ENCODE measurements at regions not wholly inside any gene's neighbourhood (a gene's known extent, or its start where the extent isn't known, plus 50 kb on each side); places are given as distances from the start of the nearest gene placed in this dataset.

DNA sequence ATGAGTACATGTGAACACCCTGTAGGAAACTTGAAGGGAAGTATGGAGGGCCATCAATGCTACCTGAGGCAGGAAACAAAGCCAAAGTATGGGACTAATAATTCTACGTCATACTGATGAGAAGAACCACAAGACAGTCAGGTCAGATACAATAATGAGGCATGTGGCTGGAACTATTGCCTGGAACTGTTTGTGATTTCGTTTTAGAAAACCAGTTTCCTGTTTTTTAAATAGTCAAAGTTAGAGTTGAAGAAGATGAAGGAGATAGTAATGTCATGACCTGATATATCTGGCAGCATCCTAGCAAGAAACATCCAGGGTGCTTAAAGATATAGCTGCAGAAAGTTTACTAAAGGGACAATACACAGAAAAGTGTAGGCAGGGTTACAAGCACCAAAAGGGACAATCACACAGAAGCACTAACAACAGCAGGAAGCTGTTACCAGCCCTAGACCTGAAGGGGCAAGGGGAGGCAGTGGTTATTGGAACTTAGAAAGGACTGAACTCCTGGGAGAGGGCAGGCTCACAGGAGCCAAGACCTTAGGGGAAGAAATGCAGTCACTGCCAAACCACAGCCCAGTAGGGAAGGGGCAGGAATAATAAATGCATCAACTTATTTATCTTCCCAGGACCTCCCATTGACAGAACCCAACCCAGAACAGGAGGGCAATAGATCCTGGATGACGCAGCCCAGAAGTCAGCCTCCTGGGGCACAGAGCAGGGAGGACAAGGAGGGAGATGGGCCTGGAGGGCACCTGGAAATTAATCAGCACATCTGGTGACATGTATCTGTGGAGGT lies 302.1 kb upstream of the STT3B start:
- Histone ChIP-seq H3K9me3 (ENCODE audit: low read depth, low read length) (no peaks in the 10 kb centered on the region), H3K4me3 (ENCODE audit: low read length) (no peak overlapping the region), H3K27me3 (ENCODE audit: insufficient read depth, low read length) (no peaks in the 10 kb centered on the region), H3K4me1 (ENCODE audit: insufficient read depth, low read length) (peaks cover 92% of the 10 kb centered on the region)

DNA sequence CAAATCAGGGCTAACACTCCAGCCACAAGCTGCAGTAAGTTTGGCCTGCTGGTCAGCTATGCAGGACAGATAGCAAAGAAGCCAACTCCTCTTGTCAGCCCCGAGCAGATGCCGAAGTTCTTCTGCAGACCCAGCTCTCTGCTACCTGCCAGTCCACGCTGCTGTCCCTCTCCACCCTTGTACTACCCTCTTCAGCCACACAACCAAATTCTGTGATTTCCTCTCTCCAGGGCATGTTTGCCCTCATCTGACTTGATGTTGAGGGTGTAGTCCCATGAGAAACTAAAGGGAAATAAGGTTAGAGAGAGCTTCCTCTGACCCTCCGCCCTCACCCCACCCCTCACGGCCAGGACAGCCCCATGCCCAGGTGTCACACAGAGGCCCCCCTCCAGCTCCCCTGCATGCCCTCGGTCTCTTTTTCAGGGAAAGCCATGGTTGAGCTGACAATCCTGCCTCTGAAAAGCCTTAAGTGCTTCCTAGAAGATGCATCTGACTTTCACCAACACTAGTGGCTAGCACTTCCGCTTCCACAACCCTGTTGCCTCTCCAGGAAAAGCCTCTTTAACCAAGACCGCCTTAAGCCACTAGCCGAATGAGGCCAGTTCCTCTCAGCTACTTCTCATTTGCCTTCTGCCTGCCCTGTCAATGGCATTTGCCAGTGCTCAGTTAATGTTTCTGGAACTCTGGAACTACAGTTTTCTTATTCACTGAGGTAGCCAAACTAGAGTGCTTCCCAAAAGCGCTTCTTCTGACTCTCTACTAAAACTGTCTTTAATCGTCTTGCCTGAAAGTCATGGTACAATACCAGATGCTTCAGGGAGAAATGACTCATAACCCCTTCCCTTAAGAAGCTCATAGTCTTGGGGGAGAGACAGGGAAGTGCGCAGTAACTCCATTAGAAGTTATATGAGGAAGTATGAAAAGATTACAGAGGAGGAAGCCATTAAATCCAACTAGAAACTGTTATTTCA lies 300.4 kb upstream of the STT3B start:
- Histone ChIP-seq H3K4me3 (ENCODE audit: low read length) (no peak overlapping the region), H3K4me1 (ENCODE audit: insufficient read depth, low read length) (peaks cover 75% of the 10 kb centered on the region), H3K9me3 (ENCODE audit: low read depth, low read length) (no peaks in the 10 kb centered on the region), H3K27me3 (ENCODE audit: insufficient read depth, low read length) (no peaks in the 10 kb centered on the region)

- Histone ChIP-seq H3K4me1 (ENCODE audit: insufficient read depth, low read length) (peaks cover 58% of the 10 kb centered on the region), H3K4me3 (ENCODE audit: low read length) (no peak overlapping the region), H3K9me3 (ENCODE audit: low read depth, low read length) (no peaks in the 10 kb centered on the region), H3K27me3 (ENCODE audit: insufficient read depth, low read length) (no peaks in the 10 kb centered on the region)
Observed at GRCh38 chr3:31234145-31234544, 298.6 kb upstream of the STT3B start.

DNA sequence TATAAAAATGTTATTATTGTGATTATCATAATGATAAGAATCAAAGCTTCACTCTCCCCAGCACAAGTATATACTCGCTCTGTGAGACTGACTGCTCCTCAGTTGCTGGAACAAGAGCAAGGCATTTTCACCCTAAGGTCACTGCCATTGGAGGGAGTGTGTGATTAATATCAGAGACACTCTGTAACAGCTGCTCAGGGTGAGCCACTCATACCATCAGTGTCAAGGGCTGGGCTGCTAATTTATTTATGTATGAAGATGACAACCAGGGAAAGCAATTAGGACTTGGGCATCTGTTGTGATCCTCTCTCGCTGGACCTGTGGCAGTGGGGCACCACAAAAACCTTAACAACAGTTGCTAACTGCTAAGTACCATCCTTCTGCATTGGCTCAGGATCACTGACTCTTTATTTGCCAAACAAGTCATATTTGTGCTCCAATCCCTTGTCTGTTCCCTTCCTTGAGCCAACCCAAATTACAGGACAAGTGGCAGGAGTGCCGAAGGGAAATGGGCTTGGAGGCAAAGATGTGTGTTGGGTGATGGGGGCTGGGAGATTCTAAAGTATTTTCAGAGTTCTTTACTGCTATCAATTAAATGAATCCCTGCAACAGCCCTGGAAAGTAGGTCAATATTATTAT lies 297.5 kb upstream of the STT3B start:
- peaks cover 50% of the 10 kb centered on the region for H3K4me1 ChIP-seq (ENCODE audit: insufficient read depth, low read length)
- H3K27me3 ChIP-seq (ENCODE audit: insufficient read depth, low read length): no peaks in the 10 kb centered on the region

DNA sequence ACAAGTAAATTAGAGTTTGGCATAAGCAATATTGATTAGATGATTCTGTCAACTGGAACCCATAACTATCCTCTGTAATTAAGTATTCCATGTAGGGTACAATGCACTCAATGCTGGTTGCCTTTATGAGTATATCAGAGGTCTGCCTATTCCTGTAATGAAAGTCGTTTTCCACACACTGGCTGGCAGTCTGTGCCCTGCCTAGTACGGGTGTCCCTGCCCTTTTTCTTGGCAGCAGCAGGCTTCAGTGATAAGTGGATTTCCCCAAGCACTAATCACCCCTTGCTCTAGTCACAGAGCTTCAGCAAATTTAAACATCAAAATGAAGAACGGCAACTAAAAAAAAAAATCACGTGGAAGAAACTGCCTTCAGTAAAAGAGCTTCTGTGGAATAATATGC lies 294.8 kb upstream of the STT3B start:
- Histone ChIP-seq H3K9me3 (ENCODE audit: low read depth, low read length) (no peaks in the 10 kb centered on the region), H3K4me3 (ENCODE audit: low read length) (no peak overlapping the region), H3K27me3 (ENCODE audit: insufficient read depth, low read length) (no peaks in the 10 kb centered on the region), H3K4me1 (ENCODE audit: insufficient read depth, low read length) (peaks cover 24% of the 10 kb centered on the region)

More for the DNA sequence above, 297.5 kb upstream of the STT3B start:
- Histone ChIP-seq H3K9me3 (ENCODE audit: low read depth, low read length) (no peaks in the 10 kb centered on the region), H3K4me3 (ENCODE audit: low read length) (no peak overlapping the region)

GRCh38 chr3:31240013-31240412 lies 292.7 kb upstream of the STT3B start:
- Histone ChIP-seq H3K9me3 (ENCODE audit: low read depth, low read length) (no peaks in the 10 kb centered on the region), H3K4me1 (ENCODE audit: insufficient read depth, low read length) (peaks cover 3% of the 10 kb centered on the region), H3K27me3 (ENCODE audit: insufficient read depth, low read length) (no peaks in the 10 kb centered on the region), H3K4me3 (ENCODE audit: low read length) (no peak overlapping the region)

DNA sequence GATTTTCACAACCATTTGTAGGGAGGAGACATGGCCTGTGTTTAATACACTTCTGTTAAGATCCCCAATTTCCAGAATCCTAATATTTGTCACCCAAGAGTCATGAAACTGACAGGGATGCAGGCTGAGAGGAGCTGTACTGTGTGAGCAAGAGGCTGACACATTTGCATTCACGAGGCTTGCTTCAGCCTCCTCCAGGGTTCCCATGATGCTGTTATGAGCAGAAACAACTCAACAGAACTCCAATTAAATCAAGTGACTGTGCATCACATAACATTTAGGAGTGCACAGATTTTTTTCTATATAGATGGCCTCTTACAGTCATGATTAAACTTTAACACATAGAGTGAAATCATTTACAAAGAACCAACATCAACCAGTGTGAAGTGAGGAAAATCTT lies 292.3 kb upstream of the STT3B start:
- no peaks in the 10 kb centered on the region for H3K27me3 ChIP-seq (ENCODE audit: insufficient read depth, low read length)
- no peak overlapping the region for H3K4me3 ChIP-seq (ENCODE audit: low read length)
- no peaks in the 10 kb centered on the region for H3K4me1 ChIP-seq (ENCODE audit: insufficient read depth, low read length)
- no peaks in the 10 kb centered on the region for H3K9me3 ChIP-seq (ENCODE audit: low read depth, low read length)

DNA sequence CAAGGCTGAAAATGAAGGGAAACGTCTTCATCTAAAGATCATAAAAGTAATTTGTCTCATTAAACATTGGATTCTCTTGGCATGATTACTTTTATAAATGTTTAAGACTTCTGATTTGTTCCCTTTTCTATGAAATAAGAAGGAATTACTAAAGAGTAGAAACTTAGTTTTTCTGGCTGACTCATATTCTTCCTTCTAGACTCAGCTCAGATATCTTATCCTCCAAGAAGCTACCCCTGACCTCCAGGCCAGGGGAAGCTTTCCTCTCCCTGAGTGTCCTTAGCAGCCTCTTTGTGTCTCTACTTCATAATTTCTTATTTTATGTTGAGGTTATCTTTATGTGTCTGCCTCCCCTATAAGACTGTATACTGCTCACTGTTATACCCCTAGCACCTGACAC lies 291.9 kb upstream of the STT3B start:
- no peaks in the 10 kb centered on the region for H3K27me3 ChIP-seq (ENCODE audit: insufficient read depth, low read length)
- no peaks in the 10 kb centered on the region for H3K4me1 ChIP-seq (ENCODE audit: insufficient read depth, low read length)
- no peaks in the 10 kb centered on the region for H3K9me3 ChIP-seq (ENCODE audit: low read depth, low read length)
- no peak overlapping the region for H3K4me3 ChIP-seq (ENCODE audit: low read length)

DNA sequence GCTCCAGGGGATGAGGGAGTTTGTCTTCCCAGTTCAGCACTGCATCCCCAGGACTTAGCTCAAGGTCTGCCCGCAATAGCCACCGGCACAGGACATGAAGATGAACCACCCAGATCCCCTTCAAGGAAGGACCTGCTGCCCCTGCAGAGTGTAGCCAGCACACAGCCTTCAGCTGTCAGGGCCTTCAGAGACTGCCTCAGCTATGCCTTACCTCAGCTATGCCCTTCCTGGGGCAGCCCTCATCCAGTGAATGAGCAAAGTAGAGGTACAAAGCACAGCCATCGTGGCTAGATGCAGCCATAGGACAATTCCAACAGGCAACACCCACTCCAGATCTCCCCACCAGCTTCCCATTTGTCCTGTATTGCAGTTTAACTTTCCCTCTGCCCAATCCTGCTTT lies 291.2 kb upstream of the STT3B start:
- H3K4me1 ChIP-seq (ENCODE audit: insufficient read depth, low read length): no peaks in the 10 kb centered on the region
- H3K4me3 ChIP-seq (ENCODE audit: low read length): no peak overlapping the region
- no peaks in the 10 kb centered on the region for H3K27me3 ChIP-seq (ENCODE audit: insufficient read depth, low read length)
- H3K9me3 ChIP-seq (ENCODE audit: low read depth, low read length): no peaks in the 10 kb centered on the region

DNA sequence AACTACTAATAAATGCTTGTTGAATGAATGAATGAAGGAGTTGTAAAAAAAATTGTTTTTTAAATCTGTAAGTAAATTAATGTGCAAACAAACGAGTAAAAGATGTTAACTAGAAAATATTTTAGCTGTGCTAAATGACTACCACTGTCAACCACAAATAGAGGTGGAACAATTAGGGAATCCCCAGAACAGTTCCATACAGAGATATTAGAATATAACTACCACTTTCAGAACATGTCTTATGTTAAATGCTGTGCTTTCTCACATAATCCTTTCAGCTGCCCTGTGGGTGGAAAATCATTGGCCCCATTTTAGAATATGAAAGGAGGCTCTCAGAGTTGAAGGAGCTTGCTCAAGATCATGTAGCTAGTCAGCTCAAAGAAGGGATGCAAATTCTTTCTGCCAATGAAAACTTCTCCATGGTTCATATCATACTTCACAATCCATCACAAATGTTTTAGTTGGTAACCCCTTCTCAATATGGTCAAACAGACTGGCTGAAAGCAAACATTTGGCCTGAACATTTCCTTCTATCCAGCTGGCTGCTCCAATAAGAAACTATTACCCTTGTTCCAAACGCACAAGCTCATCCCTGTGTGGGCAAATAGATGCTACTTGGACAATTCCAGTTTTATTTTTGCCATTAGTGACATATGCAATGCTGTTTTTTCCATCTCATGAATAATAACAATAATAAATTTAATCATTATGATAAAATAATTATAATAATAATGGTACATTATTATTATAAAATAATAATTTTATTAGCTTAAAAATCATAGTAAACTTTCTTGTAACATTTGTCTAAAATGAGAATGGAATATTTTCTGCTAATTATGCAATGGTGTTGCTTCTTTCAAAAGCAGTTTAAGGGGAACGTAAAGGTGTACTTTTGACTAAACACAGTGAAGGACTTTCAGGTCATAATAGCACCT lies 290.4 kb upstream of the STT3B start:
- H3K9me3 ChIP-seq (ENCODE audit: low read depth, low read length): no peaks in the 10 kb centered on the region
- no peaks in the 10 kb centered on the region for H3K4me1 ChIP-seq (ENCODE audit: insufficient read depth, low read length)
- no peak overlapping the region for H3K4me3 ChIP-seq (ENCODE audit: low read length)
- no peaks in the 10 kb centered on the region for H3K27me3 ChIP-seq (ENCODE audit: insufficient read depth, low read length)

DNA sequence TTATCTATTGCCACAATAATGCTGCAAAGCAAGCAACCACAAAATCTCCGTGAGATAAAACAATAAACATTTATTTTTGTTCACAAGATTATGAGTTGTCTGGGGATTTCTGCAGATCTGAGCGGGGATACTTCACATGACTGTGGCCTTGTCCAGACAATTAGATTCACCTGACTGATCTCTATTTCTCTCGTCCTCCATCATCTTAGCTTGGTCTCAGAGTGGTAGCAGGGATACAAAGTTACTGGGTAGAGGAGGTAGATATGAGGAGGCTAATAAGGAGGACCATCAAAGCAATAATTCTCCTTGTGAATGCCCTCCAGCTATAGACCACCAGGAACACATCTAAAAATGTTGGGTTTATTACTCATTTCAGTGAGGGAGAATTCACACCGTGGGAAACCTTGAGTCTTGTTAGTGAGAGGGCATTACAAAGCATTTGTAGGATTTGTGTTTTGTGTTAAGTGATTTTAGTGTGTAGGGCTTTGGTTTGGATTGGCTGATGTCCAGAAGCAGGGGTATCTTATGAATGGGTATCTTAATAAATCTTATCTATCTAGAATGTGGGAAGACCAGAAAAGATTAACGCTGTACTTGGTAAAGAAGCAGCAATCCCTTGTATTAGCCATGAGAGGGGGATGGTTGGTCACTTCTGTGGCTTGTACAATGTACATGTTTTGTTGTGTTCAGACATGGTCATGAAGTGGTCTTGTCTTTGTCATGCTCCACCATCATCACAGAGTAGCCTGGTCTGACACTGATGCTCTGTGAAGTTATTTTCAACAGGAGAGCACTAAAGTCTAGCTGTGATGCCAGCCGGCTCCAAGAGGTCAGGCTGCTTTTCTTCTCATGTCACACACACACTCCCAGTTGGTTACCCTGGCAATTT lies 287.6 kb upstream of the STT3B start:
- Histone ChIP-seq H3K4me3 (ENCODE audit: low read length) (no peak overlapping the region), H3K27me3 (ENCODE audit: insufficient read depth, low read length) (no peaks in the 10 kb centered on the region), H3K4me1 (ENCODE audit: insufficient read depth, low read length) (no peaks in the 10 kb centered on the region)

GRCh38 chr3:31246293-31247062 lies 286.2 kb upstream of the STT3B start:
- no peak overlapping the region for H3K4me3 ChIP-seq (ENCODE audit: low read length)
- no peaks in the 10 kb centered on the region for H3K27me3 ChIP-seq (ENCODE audit: insufficient read depth, low read length)
- no peaks in the 10 kb centered on the region for H3K4me1 ChIP-seq (ENCODE audit: insufficient read depth, low read length)
- no peaks in the 10 kb centered on the region for H3K9me3 ChIP-seq (ENCODE audit: low read depth, low read length)

More for the DNA sequence above, 287.6 kb upstream of the STT3B start:
- H3K9me3 ChIP-seq (ENCODE audit: low read depth, low read length): no peaks in the 10 kb centered on the region

GRCh38 chr3:31247063-31247447 lies 285.7 kb upstream of the STT3B start:
- H3K4me1 ChIP-seq (ENCODE audit: insufficient read depth, low read length): no peaks in the 10 kb centered on the region
- no peak overlapping the region for H3K4me3 ChIP-seq (ENCODE audit: low read length)
- no peaks in the 10 kb centered on the region for H3K9me3 ChIP-seq (ENCODE audit: low read depth, low read length)
- H3K27me3 ChIP-seq (ENCODE audit: insufficient read depth, low read length): no peaks in the 10 kb centered on the region
